Erythroblast (primary cell): ENCODE measurements at regions not wholly inside any gene's neighbourhood (a gene's known extent, or its start where the extent isn't known, plus 50 kb on each side); places are given as distances from the start of the nearest gene placed in this dataset.

Experiments
- GATA1 ChIP-seq: IDR thresholded peaks from 2 replicates; pipeline ENCODE4 v1.6.1; 2011; ENCODE audit warnings: low read depth, mild to moderate bottlenecking, control low read depth, low read length, moderate library complexity
- POLR2A ChIP-seq: IDR thresholded peaks from 2 replicates; pipeline ENCODE4 v1.6.1; 2011; ENCODE audit warnings: mild to moderate bottlenecking, low read length

- no peak for TF ChIP-seq POLR2A
- no peak for TF ChIP-seq GATA1
Measured at GRCh38 chr18:6561420-6561861, 146.7 kb upstream of the L3MBTL4 start.
